ENCODE measurements at regions not wholly inside any gene's neighbourhood (a gene's known extent, or its start where the extent isn't known, plus 50 kb on each side); places are given as distances from the start of the nearest gene placed in this dataset.

DNA sequence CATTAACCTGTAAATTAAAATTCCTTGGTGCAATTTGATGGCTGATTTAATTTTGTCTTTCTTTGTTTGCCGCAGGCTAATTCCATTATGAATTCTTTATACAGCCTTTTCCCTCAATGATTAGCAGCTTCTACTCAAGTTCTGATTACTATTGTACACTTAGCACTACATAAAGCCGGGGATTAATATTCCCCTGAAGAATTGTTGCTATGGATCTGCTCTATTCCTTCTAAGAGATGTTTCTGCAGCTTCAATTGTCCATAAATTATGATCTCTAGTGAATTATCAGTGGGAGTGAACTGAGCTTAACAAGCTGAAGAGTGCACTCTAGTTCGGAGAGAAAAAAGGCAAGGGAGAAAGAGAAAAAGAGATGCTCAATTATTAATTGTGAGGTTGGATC is 433.7 kb upstream of the SPRED2 start:
- Mint-ChIP-seq H3K36me3 (no peaks in the 10 kb centered on the region), H3K27ac (no peak overlapping the region)
- TF ChIP-seq, protein P1, sequence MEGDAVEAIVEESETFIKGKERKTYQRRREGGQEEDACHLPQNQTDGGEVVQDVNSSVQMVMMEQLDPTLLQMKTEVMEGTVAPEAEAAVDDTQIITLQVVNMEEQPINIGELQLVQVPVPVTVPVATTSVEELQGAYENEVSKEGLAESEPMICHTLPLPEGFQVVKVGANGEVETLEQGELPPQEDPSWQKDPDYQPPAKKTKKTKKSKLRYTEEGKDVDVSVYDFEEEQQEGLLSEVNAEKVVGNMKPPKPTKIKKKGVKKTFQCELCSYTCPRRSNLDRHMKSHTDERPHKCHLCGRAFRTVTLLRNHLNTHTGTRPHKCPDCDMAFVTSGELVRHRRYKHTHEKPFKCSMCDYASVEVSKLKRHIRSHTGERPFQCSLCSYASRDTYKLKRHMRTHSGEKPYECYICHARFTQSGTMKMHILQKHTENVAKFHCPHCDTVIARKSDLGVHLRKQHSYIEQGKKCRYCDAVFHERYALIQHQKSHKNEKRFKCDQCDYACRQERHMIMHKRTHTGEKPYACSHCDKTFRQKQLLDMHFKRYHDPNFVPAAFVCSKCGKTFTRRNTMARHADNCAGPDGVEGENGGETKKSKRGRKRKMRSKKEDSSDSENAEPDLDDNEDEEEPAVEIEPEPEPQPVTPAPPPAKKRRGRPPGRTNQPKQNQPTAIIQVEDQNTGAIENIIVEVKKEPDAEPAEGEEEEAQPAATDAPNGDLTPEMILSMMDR (IDR thresholded peaks at IDR 0.05; ENCODE audit: unreplicated experiment), result no peak

DNA sequence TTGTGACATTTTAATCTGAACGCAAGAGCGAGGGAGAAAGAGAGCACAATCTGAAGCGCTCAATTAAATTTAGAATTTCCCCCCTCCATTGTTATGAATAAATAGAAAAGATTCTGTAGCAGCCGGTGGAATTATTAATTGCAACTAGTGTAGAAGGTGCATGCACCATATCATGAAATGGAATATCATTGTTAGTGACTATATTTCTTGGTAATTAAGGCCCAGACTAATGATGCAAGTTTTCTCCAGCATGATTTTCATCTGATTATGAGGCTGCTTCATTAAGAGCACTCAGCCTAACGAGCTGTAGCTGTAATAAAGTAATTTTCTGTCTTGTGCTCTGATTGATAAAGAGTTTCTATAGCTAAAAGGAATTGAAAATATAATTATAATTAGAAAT is 432.2 kb upstream of the SPRED2 start:
- Mint-ChIP-seq H3K4me1 (peaks cover 13% of the 10 kb centered on the region), H3K4me3 (no peak overlapping the region), H3K36me3 (no peaks in the 10 kb centered on the region), H3K9me3 (no peaks in the 10 kb centered on the region), H3K27ac (no peak overlapping the region), H3K27me3 (ENCODE audit: low read depth) (no peaks in the 10 kb centered on the region)
- TF ChIP-seq, protein P1 (IDR thresholded peaks at IDR 0.05; ENCODE audit: unreplicated experiment), result no peak
- no peak for DNase-seq (ENCODE audit: low spot score in 2 of 2, unreplicated experiment in 2 of 2)

More for the DNA sequence above, 433.7 kb upstream of the SPRED2 start:
- H3K9me3 Mint-ChIP-seq, result no peaks in the 10 kb centered on the region
- DNase-seq (ENCODE audit: low spot score in 2 of 2, unreplicated experiment in 2 of 2), result no peak
- H3K27me3 Mint-ChIP-seq (ENCODE audit: low read depth), result no peaks in the 10 kb centered on the region
- H3K4me3 Mint-ChIP-seq, result no peak overlapping the region
- H3K4me1 Mint-ChIP-seq, result peaks cover 13% of the 10 kb centered on the region

DNA sequence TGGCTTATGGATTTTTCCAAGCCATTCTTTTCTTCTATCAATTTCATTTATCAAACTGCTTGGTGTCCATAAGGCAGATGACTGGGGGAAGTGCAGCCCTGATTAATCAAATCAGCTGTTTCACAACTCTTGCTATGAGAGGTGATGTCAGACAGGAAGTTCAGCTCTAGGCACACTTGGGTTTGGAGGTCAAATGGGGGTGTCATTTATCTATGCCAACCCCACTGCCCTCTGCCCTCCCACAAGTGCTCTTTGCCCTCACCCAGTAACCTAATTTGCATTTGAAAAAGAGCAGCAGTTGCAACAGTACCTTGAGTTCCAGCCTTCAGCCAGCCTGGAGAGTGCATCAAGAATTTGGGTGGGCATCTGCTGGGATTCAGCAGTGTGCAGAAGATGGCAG is 431.3 kb upstream of the SPRED2 start:
- Mint-ChIP-seq H3K27ac (no peak overlapping the region), H3K4me3 (no peak overlapping the region), H3K4me1 (peaks cover 13% of the 10 kb centered on the region), H3K9me3 (no peaks in the 10 kb centered on the region), H3K36me3 (no peaks in the 10 kb centered on the region), H3K27me3 (ENCODE audit: low read depth) (no peaks in the 10 kb centered on the region)
- no peak for DNase-seq (ENCODE audit: low spot score in 2 of 2, unreplicated experiment in 2 of 2)
- TF ChIP-seq, protein P1 (IDR thresholded peaks at IDR 0.05; ENCODE audit: unreplicated experiment), result no peak

DNA sequence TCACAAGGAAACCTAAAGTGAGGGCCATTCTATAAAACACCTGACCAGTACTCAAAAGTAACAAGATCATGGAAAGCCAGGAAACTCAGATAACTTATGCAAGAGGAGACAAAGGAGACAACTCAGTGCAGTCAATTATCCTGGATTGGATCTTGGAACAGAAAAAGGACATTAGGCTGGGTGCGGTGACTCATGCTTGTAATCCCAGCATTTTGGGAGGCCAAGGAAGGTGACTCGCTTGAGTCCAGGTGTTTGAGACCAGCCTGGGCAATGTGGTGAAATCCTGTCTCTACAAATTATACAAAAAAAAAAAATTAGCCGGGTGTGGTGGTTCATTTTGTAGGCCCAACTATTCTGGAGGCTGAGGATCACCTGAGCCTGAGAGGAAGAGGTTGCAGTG is 424.5 kb upstream of the SPRED2 start:
- H3K4me1 Mint-ChIP-seq, result peaks cover 3% of the 10 kb centered on the region
- TF ChIP-seq, protein P1 (IDR thresholded peaks at IDR 0.05; ENCODE audit: unreplicated experiment), result no peak
- no peaks in the 10 kb centered on the region for H3K9me3 Mint-ChIP-seq
- H3K4me3 Mint-ChIP-seq, result no peak overlapping the region
- no peaks in the 10 kb centered on the region for H3K27me3 Mint-ChIP-seq (ENCODE audit: low read depth)
- DNase-seq (ENCODE audit: low spot score in 2 of 2, unreplicated experiment in 2 of 2), result no peak
- H3K36me3 Mint-ChIP-seq, result no peaks in the 10 kb centered on the region
- no peak overlapping the region for H3K27ac Mint-ChIP-seq

DNA sequence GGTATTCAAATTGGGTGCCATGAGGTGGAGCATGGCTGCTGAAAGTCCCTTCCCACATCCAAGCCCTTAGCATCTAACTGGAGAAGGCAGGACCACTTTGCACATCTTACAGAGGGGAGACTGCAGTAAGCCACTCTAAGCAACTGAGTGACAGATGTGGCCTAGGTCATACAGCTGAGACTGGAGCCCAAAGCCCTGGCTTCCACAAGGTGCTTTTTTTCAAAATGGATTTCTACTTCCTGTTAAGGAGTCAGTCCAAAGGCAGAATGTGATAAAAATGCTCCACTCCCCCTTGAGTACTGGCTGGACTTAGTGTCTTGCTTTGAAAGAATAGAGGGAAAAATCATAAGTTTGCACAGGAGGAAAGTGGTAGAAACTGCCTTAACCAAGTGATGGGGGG is 424.0 kb upstream of the SPRED2 start:
- TF ChIP-seq, protein P1 (IDR thresholded peaks at IDR 0.05; ENCODE audit: unreplicated experiment), result no peak
- DNase-seq (ENCODE audit: low spot score in 2 of 2, unreplicated experiment in 2 of 2), result no peak
- no peaks in the 10 kb centered on the region for H3K36me3 Mint-ChIP-seq
- no peak overlapping the region for H3K4me3 Mint-ChIP-seq
- no peak overlapping the region for H3K27ac Mint-ChIP-seq
- H3K27me3 Mint-ChIP-seq (ENCODE audit: low read depth), result no peaks in the 10 kb centered on the region
- peaks cover 3% of the 10 kb centered on the region for H3K4me1 Mint-ChIP-seq
- H3K9me3 Mint-ChIP-seq, result no peaks in the 10 kb centered on the region

DNA sequence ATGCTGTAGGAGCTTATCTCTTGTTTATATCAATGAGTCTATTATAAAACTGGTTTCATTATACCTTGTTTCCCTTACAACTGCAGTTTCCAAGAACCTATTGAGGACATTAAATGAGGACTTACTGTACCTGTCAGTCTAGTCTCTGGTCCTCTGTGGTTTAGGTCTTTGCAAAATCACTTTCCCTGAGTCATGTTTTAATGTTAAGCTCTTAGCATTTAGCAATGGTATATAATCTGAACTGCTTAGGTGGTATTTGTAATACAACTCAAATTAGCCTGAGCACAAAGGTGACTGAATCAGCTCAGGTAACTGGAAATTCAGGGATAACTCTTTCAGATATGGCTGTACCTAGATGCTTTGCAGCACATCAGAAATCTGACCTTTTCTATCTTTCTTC is 418.3 kb upstream of the SPRED2 start:
- Mint-ChIP-seq H3K4me1 (peaks cover 3% of the 10 kb centered on the region), H3K36me3 (no peaks in the 10 kb centered on the region), H3K27me3 (ENCODE audit: low read depth) (no peaks in the 10 kb centered on the region), H3K4me3 (no peak overlapping the region), H3K9me3 (no peaks in the 10 kb centered on the region), H3K27ac (no peak overlapping the region)
- TF ChIP-seq, protein P1 (IDR thresholded peaks at IDR 0.05; ENCODE audit: unreplicated experiment), result no peak
- no peak for DNase-seq (ENCODE audit: low spot score in 2 of 2, unreplicated experiment in 2 of 2)

All from mesothelial cell of epicardium (in vitro differentiated cells).